ENCODE measurements at regions not wholly inside any gene's neighbourhood (a gene's known extent, or its start where the extent isn't known, plus 50 kb on each side); places are given as distances from the start of the nearest gene placed in this dataset.

DNA sequence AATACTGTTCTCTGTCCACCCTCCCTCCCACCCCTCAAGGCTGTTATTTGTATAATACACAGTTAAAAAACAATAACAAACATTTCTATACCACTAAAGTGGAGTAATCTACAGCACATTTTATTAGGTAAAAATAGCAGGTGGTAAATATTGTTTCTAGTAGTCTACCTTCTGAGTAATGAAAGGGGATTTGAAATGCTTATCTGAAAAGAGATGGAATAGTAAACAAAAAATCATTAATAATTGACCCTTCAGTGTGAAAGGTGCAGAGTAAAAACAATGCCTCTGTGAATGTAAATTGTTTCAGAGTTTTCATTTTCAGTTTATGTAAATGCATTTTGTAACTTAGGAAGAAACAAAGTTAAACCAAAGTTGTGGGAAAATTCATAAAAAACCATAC, 321.2 kb downstream of the SLC16A7 start:
- no peak for DNase-seq
- no peaks in the 10 kb centered on the region for H3K36me3 ChIP-seq (replicated peaks in 1 of 2)

DNA sequence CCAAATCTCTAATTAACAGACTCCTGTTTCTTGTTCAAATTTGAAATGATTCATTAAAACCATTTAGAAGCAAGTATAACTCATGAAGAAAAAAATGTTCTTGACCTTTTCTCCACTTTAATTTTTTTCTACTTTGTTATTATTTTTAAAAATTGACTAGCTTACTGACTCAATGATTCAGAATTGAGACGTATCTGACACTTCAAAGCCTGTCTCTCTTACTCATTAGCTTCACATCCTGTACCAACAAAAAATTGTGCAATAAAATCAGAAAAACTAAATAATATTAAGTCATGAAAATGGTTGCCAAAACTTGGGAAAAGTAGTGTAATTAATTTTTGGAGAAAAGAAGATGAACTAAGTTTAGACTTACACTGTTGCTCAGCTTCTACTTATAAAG, 331.2 kb downstream of the SLC16A7 start:
- H3K4me3 ChIP-seq, result no peak overlapping the region
- no peak overlapping the region for H3K27ac ChIP-seq
- WGBS, 4 donors, result 38 to 51% (median 46%) methylated on average over 1 of the region's 1 CpG
- H3K4me1 ChIP-seq (replicated peaks in 1 of 2), result no peaks in the 10 kb centered on the region
- intact Hi-C loops (cut with DNase I), result no loop called here
- TF ChIP-seq CTCF (IDR thresholded peaks at IDR 0.05) (no peak), POLR2A (IDR thresholded peaks at IDR 0.05) (no peak)
- no peaks in the 10 kb centered on the region for H3K36me3 ChIP-seq (replicated peaks in 1 of 2)
- no peaks in the 10 kb centered on the region for H3K27me3 ChIP-seq
- no peaks in the 10 kb centered on the region for H3K9me3 ChIP-seq (replicated peaks in 1 of 3)
- no peak for DNase-seq

More for the DNA sequence above, 321.2 kb downstream of the SLC16A7 start:
- no peak for TF ChIP-seq POLR2A (IDR thresholded peaks at IDR 0.05)
- Histone ChIP-seq H3K4me1 (replicated peaks in 1 of 2) (no peaks in the 10 kb centered on the region), H3K9me3 (replicated peaks in 1 of 3) (peaks cover 0 to 6% (median 0%) of the 10 kb centered on the region in 3 donors), H3K4me3 (no peak overlapping the region), H3K27ac (no peak overlapping the region), H3K27me3 (no peaks in the 10 kb centered on the region)
- intact Hi-C loops (cut with DNase I), result no loop called here

DNA sequence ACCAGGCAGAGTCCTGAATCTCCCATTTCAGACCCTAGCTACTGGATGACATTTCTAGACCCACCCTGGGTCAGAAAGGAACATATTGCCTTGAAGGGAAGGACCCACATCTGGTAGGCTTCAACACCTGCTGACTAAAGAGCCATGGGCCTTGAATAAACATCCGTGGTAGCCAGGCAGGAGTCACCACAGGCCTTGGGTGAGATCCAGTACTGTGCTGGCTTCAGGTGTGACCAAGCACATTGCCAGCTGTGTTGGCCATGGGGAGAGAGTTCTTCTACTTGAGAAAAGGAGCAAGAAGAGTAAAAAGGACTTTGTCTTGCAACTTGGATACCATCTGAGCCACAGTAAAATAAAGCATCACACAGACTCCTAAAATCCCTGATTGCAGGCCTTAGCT, 332.6 kb downstream of the SLC16A7 start:
- Histone ChIP-seq H3K36me3 (replicated peaks in 1 of 2) (no peaks in the 10 kb centered on the region), H3K27me3 (no peaks in the 10 kb centered on the region), H3K4me3 (no peak overlapping the region), H3K9me3 (replicated peaks in 1 of 3) (no peaks in the 10 kb centered on the region), H3K27ac (no peak overlapping the region), H3K4me1 (replicated peaks in 1 of 2) (no peaks in the 10 kb centered on the region)
- 45 to 86% (median 50%) methylated on average over 1 of the region's 1 CpG for WGBS, 4 donors
- peak in 1 of 7 donors; percentile 14 for DNase-seq
- TF ChIP-seq CTCF (IDR thresholded peaks at IDR 0.05) (no peak), POLR2A (IDR thresholded peaks at IDR 0.05) (no peak)
- intact Hi-C loops (cut with DNase I), result no loop called here

DNA sequence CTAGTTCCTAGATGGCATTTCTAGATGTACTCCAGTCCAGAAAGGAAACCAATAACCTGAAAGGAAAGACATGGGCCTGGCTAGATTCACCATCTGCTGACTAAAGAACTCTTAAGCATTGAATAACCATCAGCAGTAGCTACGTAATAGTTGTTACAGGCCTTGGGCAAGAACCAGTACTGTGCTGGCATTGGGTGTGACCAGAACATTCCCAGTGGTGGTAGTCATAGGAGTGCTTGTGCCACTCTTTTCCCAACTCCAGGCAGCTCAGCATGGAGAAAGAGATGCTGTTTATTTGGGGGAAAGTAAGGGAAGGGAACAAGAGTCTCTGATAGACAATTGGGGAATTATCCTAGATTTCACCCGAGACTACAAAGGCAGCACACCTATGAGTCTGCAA, 333.3 kb downstream of the SLC16A7 start:
- intact Hi-C loops (cut with DNase I), result no loop called here
- no peak overlapping the region for H3K27ac ChIP-seq
- no peaks in the 10 kb centered on the region for H3K9me3 ChIP-seq (replicated peaks in 1 of 3)
- peak in 2 of 7 donors; percentile 9 to 14 for DNase-seq
- WGBS, 4 donors, result 72 to 89% (median 76%) methylated on average over 2 of the region's 2 CpGs
- no peaks in the 10 kb centered on the region for H3K27me3 ChIP-seq
- H3K36me3 ChIP-seq (replicated peaks in 1 of 2), result no peaks in the 10 kb centered on the region
- TF ChIP-seq CTCF (IDR thresholded peaks at IDR 0.05), result no peak
- no peak for TF ChIP-seq POLR2A (IDR thresholded peaks at IDR 0.05)
- no peak overlapping the region for H3K4me3 ChIP-seq
- H3K4me1 ChIP-seq (replicated peaks in 1 of 2), result no peaks in the 10 kb centered on the region

- Histone ChIP-seq H3K4me1 (replicated peaks in 1 of 2) (no peaks in the 10 kb centered on the region), H3K36me3 (replicated peaks in 1 of 2) (no peaks in the 10 kb centered on the region), H3K27me3 (no peaks in the 10 kb centered on the region), H3K9me3 (replicated peaks in 1 of 3) (no peaks in the 10 kb centered on the region), H3K4me3 (no peak overlapping the region), H3K27ac (no peak overlapping the region)
- no peak for DNase-seq
- 77 to 85% (median 81%) methylated on average over 1 of the region's 1 CpG for WGBS, 4 donors
- no peak for TF ChIP-seq CTCF (IDR thresholded peaks at IDR 0.05)
- TF ChIP-seq POLR2A (IDR thresholded peaks at IDR 0.05), result no peak
- intact Hi-C loops (cut with DNase I), result no loop called here
Measured at GRCh38 chr12:59934486-59934885, 338.7 kb downstream of the SLC16A7 start.

Data from adrenal gland (tissue), 9 donors.